ENCODE measurements at regions not wholly inside any gene's neighbourhood (a gene's known extent, or its start where the extent isn't known, plus 50 kb on each side); places are given as distances from the start of the nearest gene placed in this dataset.

GRCh38 chr10:131027256-131027655 is 284.3 kb downstream of the TCERG1L start:
- TF ChIP-seq CTCF (IDR thresholded peaks at IDR 0.05; ENCODE audit: extremely low read depth, missing control alignments), result no peak
- DNase-seq (ENCODE audit: low spot score), result no peak

GRCh38 chr10:131031346-131031745 is 280.2 kb downstream of the TCERG1L start:
- DNase-seq (ENCODE audit: low spot score), result no peak
- TF ChIP-seq CTCF (IDR thresholded peaks at IDR 0.05; ENCODE audit: extremely low read depth, missing control alignments), result no peak

- no peak for DNase-seq (ENCODE audit: low spot score)
- no peak for TF ChIP-seq CTCF (IDR thresholded peaks at IDR 0.05; ENCODE audit: extremely low read depth, missing control alignments)
These were observed 279.0 kb downstream of the TCERG1L start for GRCh38 chr10:131032329-131033165.

GRCh38 chr10:131033166-131034085 is 278.1 kb downstream of the TCERG1L start:
- DNase-seq (ENCODE audit: low spot score), result no peak
- TF ChIP-seq CTCF (IDR thresholded peaks at IDR 0.05; ENCODE audit: extremely low read depth, missing control alignments), result no peak

GRCh38 chr10:131034451-131034850 is 277.1 kb downstream of the TCERG1L start:
- no peak for TF ChIP-seq CTCF (IDR thresholded peaks at IDR 0.05; ENCODE audit: extremely low read depth, missing control alignments)
- no peak for DNase-seq (ENCODE audit: low spot score)

- DNase-seq (ENCODE audit: low spot score), result no peak
- TF ChIP-seq CTCF (IDR thresholded peaks at IDR 0.05; ENCODE audit: extremely low read depth, missing control alignments), result no peak
These were observed 275.7 kb downstream of the TCERG1L start for GRCh38 chr10:131035779-131036178.

- DNase-seq (ENCODE audit: low spot score), result no peak
- no peak for TF ChIP-seq CTCF (IDR thresholded peaks at IDR 0.05; ENCODE audit: extremely low read depth, missing control alignments)
These were observed 273.5 kb downstream of the TCERG1L start for GRCh38 chr10:131038056-131038455.
